LNCAP (cell line): ENCODE measurements at regions not wholly inside any gene's neighbourhood (a gene's known extent, or its start where the extent isn't known, plus 50 kb on each side); places are given as distances from the start of the nearest gene placed in this dataset.

Experiments
- TF ChIP-seq, protein P1 (sequence below): fragments of 450-650 bp; IDR thresholded peaks from 2 replicates; pipeline ENCODE4 v1.5.1; 2017; ENCODE audit warnings: mild to moderate bottlenecking

DNA sequence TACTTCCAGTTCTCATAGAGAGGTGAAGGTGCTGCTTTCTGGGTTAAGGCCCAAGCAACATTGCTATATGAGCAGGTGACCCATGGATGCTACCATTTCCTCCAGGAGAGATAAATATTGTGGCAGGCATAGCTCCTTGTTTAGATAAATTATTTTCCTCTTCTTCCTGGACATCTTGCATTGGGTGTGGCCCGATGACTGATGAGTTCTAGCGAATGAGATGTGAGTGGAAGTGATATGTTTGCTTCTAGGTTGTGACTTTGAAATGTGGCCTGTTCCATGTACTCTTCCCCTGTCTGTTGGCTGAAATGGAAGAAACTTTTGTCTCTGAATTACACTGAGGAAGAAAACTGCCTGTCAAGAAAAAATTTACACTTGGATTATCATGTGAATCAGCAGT is 101.7 kb upstream of the FMN2 start:
- TF ChIP-seq, protein P1, sequence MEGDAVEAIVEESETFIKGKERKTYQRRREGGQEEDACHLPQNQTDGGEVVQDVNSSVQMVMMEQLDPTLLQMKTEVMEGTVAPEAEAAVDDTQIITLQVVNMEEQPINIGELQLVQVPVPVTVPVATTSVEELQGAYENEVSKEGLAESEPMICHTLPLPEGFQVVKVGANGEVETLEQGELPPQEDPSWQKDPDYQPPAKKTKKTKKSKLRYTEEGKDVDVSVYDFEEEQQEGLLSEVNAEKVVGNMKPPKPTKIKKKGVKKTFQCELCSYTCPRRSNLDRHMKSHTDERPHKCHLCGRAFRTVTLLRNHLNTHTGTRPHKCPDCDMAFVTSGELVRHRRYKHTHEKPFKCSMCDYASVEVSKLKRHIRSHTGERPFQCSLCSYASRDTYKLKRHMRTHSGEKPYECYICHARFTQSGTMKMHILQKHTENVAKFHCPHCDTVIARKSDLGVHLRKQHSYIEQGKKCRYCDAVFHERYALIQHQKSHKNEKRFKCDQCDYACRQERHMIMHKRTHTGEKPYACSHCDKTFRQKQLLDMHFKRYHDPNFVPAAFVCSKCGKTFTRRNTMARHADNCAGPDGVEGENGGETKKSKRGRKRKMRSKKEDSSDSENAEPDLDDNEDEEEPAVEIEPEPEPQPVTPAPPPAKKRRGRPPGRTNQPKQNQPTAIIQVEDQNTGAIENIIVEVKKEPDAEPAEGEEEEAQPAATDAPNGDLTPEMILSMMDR = no peak

DNA sequence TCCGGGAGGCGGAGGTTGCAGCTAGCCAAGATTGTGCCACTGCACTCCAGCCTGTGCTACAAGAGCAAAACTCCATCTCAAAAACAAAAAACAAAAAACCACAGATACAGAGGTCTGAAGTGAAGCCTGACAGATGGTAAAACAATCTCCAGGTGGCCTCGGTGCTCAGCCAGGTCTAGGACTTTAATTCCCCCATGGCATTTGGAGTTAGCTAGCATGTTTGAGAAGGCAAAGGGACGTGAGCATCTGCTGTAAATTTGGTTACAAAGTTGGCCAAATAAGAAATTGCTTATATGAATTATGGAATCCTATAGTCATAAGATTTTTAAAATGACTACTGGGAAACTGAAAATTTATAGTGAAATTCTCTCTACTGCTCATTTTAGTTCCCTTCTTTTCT is 98.3 kb upstream of the FMN2 start:
- TF ChIP-seq, protein P1 = no peak

DNA sequence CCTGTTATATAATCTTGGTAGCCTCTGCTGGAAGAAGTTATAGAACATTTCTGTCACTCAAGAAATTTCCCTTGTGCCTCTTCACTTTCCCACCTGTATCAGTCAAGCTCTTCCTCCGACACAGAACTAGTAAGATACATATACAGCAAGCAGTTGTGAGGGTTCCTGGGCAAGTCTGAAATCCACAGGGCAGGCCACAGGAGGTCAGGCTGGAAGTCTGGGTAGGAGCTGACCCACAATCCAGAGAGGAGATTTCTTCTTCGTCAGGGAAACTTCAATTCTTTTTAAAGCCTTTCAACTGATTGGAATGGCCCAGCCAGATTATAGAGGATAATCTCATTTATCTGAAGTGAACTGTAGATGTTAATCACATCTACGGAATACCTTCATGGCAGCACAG is 96.4 kb upstream of the FMN2 start:
- TF ChIP-seq, protein P1 = no peak

DNA sequence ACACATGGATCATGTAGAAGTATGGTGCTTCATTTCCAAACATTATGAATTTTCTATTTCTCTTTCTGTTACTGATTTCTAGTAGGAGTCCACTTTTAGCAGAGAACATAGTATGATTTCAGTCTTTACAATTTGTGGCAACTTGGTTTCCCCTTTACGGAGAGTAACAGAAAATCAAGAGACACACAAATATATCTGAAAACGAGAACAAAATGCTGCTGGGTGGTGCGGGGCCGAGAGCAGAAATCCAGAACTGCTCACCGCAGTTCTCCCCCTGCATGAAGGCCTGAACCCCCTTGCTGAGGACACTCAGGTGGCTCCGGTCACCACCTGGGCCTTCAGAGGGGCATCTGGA is 94.5 kb upstream of the FMN2 start:
- TF ChIP-seq, protein P1 = no peak

DNA sequence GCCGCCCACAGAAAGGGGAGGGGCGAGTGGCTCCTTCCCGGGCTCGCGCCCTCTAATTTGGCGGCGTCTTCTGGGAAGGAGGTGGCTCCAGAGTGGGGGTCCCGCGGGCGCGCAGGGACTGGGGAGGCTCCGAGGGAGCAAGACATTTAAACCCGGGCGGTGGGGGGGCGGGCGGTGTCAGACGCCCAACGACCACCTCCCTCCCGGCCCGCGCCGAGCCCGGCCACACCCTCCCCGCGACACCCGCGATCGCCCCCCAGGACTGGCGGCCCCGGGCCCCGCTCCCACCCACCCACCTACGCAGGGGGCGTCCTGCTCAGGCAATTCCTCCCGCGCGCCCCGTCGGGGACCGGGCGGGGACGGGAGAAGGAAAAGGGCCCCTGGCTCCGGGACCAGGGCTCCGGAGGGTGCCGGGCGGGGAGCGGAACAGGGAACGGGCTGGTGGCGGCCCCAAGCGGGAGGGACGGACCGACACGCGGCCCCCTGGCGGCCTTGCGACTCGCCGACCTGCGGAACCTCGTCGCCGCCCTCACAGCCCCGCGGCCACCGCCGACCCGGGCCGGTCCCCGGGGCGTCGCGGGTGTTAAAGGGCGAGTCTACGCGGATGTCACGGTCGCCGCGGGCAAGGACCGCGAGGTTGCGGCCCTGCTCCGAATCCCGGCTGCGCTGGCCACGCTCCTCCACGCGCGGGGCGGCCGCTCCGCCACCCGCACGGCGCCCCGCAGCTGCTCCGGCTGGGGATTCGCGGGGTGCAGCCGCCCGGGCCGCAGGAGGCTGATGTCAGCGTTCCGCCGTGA is 94.0 kb upstream of the FMN2 start:
- TF ChIP-seq, protein P1 = no peak

DNA sequence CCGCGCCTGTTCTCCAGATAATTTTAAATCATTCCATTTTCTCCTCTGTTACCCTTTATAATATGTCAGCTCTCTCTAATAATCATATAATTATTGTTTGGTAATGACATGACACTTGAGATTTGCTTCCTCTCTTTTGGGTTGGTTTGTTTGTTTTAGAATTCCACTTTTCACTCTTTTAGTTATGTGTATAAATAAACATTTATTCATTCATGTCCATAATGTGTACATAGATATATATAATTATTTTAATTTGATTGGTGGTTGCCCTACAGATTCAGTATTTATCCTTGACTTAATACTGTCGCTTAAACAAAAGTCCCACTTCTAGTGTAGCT is 93.4 kb upstream of the FMN2 start:
- TF ChIP-seq, protein P1 = no peak

DNA sequence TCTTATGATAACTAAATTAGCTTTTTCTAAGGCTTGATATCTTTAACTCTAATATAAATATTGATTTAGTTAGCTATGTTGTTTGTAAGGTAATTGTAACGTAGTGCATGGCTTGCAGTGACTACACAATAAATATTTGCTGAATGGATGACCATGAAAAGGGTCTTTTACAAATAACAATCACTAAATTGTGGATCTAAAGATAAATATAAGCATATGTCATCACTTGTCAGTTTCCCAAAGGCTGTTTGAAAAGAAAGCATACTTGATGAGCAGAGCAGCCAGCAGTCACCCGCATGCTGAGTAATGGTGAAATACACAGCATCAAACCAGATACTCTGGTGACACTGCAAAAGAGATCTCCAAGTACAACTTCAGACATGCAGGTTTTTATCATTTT is 92.5 kb upstream of the FMN2 start:
- TF ChIP-seq, protein P1 = no peak

DNA sequence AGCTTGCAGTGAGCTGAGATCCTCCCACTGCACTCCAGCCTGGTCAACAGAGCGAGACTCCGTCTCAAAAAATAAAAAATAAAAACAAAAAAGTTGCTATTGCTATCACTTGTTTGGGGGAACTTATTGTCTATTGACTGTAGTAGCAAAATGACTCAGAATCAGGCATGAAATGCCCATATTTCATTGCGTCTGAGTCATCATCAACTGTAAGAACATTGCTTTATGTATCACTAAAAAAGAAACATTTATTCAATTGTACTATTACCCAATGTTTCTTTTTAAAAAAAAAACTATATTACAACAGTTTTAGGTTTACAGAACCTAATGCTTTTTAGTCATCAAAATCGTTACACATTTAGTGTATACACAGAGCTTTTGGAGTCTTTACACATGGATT is 91.0 kb upstream of the FMN2 start:
- TF ChIP-seq, protein P1 = no peak
